ENCODE measurements at regions not wholly inside any gene's neighbourhood (a gene's known extent, or its start where the extent isn't known, plus 50 kb on each side); places are given as distances from the start of the nearest gene placed in this dataset.

DNA sequence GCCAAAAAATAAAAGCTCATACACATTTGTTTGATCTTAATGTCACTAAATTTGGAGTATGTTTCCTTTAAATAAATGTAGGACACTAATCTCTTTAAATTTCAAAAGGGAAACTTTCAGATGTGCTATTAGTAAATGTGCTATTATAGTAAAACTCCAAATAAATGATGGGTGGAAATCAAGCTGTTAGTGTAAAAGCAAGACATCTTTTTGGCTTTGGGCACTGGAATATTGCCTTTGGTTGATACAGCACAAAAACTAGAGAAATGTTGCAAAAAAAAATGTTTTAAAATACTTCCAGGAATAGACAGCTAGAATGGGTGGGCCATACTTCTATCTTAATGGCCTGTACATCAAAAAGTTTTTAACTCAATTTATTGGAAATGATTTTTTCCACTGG lies 151.6 kb downstream of the FBXO8 start:
- TF ChIP-seq, protein P1, sequence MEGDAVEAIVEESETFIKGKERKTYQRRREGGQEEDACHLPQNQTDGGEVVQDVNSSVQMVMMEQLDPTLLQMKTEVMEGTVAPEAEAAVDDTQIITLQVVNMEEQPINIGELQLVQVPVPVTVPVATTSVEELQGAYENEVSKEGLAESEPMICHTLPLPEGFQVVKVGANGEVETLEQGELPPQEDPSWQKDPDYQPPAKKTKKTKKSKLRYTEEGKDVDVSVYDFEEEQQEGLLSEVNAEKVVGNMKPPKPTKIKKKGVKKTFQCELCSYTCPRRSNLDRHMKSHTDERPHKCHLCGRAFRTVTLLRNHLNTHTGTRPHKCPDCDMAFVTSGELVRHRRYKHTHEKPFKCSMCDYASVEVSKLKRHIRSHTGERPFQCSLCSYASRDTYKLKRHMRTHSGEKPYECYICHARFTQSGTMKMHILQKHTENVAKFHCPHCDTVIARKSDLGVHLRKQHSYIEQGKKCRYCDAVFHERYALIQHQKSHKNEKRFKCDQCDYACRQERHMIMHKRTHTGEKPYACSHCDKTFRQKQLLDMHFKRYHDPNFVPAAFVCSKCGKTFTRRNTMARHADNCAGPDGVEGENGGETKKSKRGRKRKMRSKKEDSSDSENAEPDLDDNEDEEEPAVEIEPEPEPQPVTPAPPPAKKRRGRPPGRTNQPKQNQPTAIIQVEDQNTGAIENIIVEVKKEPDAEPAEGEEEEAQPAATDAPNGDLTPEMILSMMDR (IDR thresholded peaks at IDR 0.05; ENCODE audit: unreplicated experiment), result no peak
- no peaks in the 10 kb centered on the region for H3K4me1 Mint-ChIP-seq (ENCODE audit: unreplicated experiment)
- H3K36me3 Mint-ChIP-seq (ENCODE audit: low read depth, unreplicated experiment), result no peaks in the 10 kb centered on the region
- no peak overlapping the region for H3K27ac Mint-ChIP-seq (ENCODE audit: unreplicated experiment)
- no peak for DNase-seq (ENCODE audit: low spot score)
- no peaks in the 10 kb centered on the region for H3K27me3 Mint-ChIP-seq (ENCODE audit: unreplicated experiment)
- no peaks in the 10 kb centered on the region for H3K9me3 Mint-ChIP-seq (ENCODE audit: unreplicated experiment)
- H3K4me3 Mint-ChIP-seq (ENCODE audit: unreplicated experiment), result no peak overlapping the region

DNA sequence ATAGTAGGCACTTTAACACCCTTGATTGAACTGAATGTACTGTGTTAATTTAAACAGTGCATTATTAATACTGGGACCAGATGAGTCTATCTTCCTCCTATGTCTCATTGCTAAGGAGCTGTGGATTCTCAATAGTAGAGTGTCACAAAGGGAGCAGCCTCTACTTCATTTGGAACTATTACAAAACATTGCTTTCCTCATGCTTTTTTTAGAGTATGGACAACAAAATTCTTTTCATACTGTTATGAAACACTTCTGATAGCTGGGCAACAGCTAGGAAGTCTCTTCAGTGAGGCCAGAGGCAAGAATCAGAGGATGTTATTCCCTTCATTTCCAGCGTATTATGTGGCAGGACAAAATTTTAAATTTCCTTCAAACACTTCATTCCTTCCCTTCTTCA lies 160.8 kb downstream of the FBXO8 start:
- Mint-ChIP-seq H3K4me3 (ENCODE audit: unreplicated experiment) (no peak overlapping the region), H3K27ac (ENCODE audit: unreplicated experiment) (no peak overlapping the region), H3K4me1 (ENCODE audit: unreplicated experiment) (peaks cover 2% of the 10 kb centered on the region), H3K36me3 (ENCODE audit: low read depth, unreplicated experiment) (no peaks in the 10 kb centered on the region), H3K27me3 (ENCODE audit: unreplicated experiment) (no peaks in the 10 kb centered on the region), H3K9me3 (ENCODE audit: unreplicated experiment) (no peaks in the 10 kb centered on the region)
- TF ChIP-seq, protein P1 (IDR thresholded peaks at IDR 0.05; ENCODE audit: unreplicated experiment), result no peak
- DNase-seq (ENCODE audit: low spot score), result no peak

DNA sequence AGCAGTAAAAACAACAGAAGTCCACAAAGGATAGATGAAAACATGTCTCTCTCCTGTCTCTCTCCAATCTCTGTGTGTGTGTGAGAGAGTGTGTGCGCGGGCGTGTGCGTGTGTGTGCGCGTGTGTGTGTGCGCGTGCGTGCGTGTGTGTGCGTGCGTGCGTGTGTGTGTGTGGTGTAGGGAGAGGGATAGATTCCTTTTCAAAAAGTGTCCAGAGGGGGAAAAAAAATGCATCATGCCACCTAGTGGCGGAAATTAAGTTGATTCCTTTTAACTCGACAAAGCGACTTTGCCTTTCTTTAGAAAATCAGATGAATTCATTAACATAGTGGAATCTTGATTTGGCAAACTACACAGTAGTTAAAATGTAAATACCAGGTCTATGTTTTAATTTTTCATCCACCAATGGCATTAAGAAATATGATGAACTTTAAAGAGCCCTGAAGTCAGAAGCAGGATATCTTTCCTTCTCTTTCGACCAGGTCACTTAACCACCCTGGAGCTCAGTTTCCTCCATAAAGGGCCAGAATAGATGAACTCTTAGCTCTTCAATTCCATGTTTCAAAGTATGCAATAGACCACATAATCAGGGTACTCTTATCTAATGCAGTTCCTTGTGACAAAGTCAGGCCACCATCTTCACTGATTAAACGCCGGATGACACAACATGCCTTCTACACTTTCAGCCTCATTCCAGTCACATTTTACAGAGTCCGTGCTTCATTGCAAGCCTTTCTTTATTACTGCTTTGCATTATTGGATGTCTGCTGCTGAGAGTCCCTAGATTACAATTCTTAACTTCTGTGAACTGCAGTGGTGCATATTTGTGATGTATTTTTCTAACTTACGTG lies 162.8 kb downstream of the FBXO8 start:
- DNase-seq (ENCODE audit: low spot score), result peak; percentile 39
- H3K27me3 Mint-ChIP-seq (ENCODE audit: unreplicated experiment), result no peaks in the 10 kb centered on the region
- TF ChIP-seq, protein P1 (IDR thresholded peaks at IDR 0.05; ENCODE audit: unreplicated experiment), result peak; percentile 61
- no peaks in the 10 kb centered on the region for H3K36me3 Mint-ChIP-seq (ENCODE audit: low read depth, unreplicated experiment)
- H3K9me3 Mint-ChIP-seq (ENCODE audit: unreplicated experiment), result no peaks in the 10 kb centered on the region
- no peak overlapping the region for H3K27ac Mint-ChIP-seq (ENCODE audit: unreplicated experiment)
- peaks cover 2% of the 10 kb centered on the region for H3K4me1 Mint-ChIP-seq (ENCODE audit: unreplicated experiment)
- H3K4me3 Mint-ChIP-seq (ENCODE audit: unreplicated experiment), result peak overlapping the region; percentile 88

DNA sequence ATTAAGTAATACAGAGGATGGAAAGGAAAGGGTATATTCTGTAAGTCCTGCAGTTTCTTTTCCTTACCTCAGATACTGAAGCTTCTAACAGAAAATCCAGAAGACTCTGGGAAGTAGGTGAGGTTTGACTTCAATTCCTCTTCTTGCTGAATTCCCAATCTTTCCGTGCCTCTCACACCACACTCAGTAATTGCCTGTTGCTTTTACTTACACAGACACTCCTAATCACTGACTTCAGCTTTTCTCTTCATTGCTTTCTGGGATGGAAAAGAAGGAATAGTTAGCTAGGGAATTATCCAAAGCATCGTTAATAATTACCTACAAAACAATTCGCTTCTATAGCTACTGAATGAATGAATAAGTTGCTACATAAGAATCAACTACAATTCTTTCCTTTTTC lies 163.6 kb downstream of the FBXO8 start:
- Mint-ChIP-seq H3K9me3 (ENCODE audit: unreplicated experiment) (no peaks in the 10 kb centered on the region), H3K4me1 (ENCODE audit: unreplicated experiment) (peaks cover 2% of the 10 kb centered on the region), H3K27me3 (ENCODE audit: unreplicated experiment) (no peaks in the 10 kb centered on the region), H3K36me3 (ENCODE audit: low read depth, unreplicated experiment) (no peaks in the 10 kb centered on the region), H3K4me3 (ENCODE audit: unreplicated experiment) (no peak overlapping the region), H3K27ac (ENCODE audit: unreplicated experiment) (no peak overlapping the region)
- TF ChIP-seq, protein P1 (IDR thresholded peaks at IDR 0.05; ENCODE audit: unreplicated experiment), result no peak
- no peak for DNase-seq (ENCODE audit: low spot score)

DNA sequence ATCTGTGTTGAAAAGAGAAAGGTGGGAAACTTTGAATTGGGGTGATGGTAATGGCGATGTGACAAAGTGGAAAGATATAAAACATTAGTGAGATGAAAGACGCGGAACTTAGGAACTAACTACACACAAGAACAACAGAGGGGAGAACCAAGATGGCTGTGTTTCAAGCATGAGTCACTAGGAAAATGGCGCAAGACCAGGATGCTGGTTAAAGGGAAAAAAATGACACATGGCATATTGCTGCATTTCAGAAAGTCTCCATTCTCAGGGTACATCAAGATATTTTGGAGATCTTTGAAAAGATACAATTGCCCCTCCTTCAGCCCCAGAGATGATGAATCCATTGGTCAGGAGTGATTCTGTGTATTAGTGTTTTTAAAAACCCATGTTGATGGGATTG lies 164.4 kb downstream of the FBXO8 start:
- Mint-ChIP-seq H3K4me1 (ENCODE audit: unreplicated experiment) (peaks cover 2% of the 10 kb centered on the region), H3K9me3 (ENCODE audit: unreplicated experiment) (no peaks in the 10 kb centered on the region), H3K4me3 (ENCODE audit: unreplicated experiment) (no peak overlapping the region), H3K27me3 (ENCODE audit: unreplicated experiment) (no peaks in the 10 kb centered on the region), H3K36me3 (ENCODE audit: low read depth, unreplicated experiment) (no peaks in the 10 kb centered on the region), H3K27ac (ENCODE audit: unreplicated experiment) (no peak overlapping the region)
- DNase-seq (ENCODE audit: low spot score), result no peak
- TF ChIP-seq, protein P1 (IDR thresholded peaks at IDR 0.05; ENCODE audit: unreplicated experiment), result no peak
